HG03108 (cell line): ENCODE measurements at regions not wholly inside any gene's neighbourhood (a gene's known extent, or its start where the extent isn't known, plus 50 kb on each side); places are given as distances from the start of the nearest gene placed in this dataset.
"Not testable (repeated sequence)": the region's sequence is repeated elsewhere in the genome, so short reads cannot be mapped to it uniquely, and the experiment has no call there.

Experiments
- ATAC-seq: cut with Tn5 transposase; IDR thresholded peaks from one replicate; pipeline ENCODE4 v1.9.1; 2021; ENCODE audit warnings: moderate library complexity; ENCODE audit not compliant: unreplicated experiment

- ATAC-seq: no peak
Observed at GRCh38 chr17:33680472-33680871, 387.4 kb upstream of the ASIC2 start.

GRCh38 chr17:33682599-33682998 lies 389.5 kb upstream of the ASIC2 start:
- no peak for ATAC-seq

DNA sequence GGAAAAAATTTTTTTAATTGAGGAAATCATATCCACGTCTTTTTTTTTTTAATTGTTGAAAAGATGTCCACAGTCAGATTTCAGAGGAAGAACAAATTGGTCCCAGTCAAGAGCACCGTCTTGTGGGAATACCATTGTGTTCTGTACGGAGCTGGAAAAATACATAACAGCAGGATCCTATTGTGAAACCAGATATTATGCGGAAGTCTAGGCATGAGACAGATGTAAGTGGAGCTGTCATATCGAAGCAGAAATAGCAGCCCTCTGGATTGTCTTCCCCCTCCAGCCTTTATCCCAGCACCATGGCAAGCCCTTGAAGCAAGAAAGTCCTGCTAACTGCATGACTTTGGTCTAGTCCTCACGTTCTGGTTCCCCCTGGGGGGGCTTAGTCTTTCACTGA lies 391.6 kb upstream of the ASIC2 start:
- no peak for ATAC-seq

GRCh38 chr17:33686171-33686570 lies 393.1 kb upstream of the ASIC2 start:
- no peak for ATAC-seq

- ATAC-seq: no peak
Observed at GRCh38 chr17:33687831-33688230, 394.7 kb upstream of the ASIC2 start.

DNA sequence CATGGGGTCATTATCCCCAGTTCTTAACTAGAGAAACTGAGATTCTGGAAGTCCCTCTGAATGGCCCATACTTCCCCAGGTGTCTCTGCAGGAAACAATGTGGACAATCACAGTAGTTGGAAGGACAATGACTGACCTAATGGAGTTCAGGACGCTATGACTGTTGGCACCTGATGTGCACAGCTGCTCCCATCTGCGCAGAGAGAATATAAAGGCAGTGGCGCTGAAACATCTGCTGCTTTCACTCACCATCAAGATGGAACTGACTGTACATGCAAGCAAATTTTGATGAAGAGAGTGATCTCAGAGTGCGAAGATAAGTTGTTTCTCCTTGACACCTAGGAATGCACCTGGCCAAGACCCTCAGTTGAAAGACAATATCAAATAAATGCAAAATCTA lies 395.7 kb upstream of the ASIC2 start:
- ATAC-seq: no peak

DNA sequence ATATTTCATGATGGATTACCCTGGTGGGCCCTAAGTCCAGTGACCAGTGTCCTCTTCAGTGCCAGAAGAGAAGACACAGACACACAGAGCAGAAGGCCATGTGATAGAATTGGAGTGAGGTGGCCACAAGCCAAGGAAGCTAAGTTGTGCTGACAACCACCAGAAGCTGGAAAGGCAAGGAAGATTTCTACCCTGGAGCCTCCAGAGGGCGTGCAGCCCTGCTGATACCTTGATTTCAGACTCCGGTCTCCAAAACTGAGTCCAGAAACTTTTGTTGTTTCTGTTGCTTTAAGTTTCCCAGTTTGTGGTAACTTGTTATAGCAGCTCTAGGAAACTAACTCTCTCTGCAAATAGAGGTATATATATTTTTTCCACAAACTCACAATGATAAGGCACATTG lies 396.6 kb upstream of the ASIC2 start:
- no peak for ATAC-seq

GRCh38 chr17:33695431-33695830 lies 402.3 kb upstream of the ASIC2 start:
- no peak for ATAC-seq

GRCh38 chr17:33696102-33696501 lies 403.0 kb upstream of the ASIC2 start:
- no peak for ATAC-seq

DNA sequence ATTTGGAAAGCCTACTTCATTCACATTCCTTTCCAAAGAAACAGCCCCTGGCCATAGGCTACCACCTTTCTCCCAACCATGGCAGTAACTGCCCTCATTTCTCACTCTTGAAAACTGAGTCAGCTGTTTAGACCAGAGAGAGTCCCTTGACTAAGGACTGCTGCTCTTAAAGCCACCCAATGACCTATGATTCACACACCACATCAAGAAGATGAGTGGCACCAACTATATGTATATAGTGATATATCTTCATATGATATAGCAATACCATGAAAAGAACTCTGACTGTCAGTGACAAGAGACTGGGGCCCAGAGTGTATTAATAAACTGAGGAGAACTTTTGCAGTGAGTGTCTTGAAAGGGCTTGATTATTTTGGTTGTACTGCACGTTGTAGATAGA lies 404.5 kb upstream of the ASIC2 start:
- no peak for ATAC-seq

DNA sequence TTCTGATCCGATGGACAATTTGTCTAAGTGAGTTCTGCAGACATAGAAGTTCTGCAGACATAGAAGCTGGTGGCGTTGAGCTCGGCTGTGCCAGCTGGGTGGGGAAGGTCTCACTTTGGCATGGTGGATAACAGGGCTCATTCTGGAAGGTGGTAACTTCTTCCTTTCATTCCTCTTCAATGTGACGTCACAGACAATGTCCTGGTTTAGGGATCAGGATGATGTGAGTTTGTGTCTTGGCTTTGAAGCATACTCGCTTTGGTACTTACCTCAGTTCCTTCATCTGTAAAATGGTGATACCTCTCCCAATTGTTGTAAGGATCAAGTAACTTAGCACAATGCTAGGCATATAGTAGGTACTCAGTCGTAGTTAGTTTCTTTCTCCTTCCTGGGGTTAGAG lies 408.8 kb upstream of the ASIC2 start:
- no peak for ATAC-seq

DNA sequence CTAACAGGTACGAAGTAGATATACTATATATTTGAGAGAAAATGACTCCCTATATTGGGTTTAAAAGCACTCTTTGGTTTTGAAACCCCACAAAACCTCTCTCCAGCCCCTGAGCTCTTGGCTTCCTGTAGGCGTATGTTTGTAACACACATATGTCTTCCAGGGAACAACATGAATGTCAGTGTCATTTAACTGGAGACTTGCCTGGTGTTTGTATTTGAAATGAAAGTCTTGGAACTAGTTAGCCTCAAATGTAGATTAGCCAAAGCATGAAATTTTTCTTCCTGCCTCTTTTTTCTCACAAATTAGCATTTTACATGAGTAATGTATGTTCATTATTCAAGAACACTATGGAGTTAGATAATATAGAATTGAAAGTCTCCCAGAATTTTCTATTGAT lies 411.8 kb upstream of the ASIC2 start:
- no peak for ATAC-seq

GRCh38 chr17:33709881-33710280 lies 416.8 kb upstream of the ASIC2 start:
- no peak for ATAC-seq

GRCh38 chr17:33712120-33712519 lies 419.0 kb upstream of the ASIC2 start:
- no peak for ATAC-seq

DNA sequence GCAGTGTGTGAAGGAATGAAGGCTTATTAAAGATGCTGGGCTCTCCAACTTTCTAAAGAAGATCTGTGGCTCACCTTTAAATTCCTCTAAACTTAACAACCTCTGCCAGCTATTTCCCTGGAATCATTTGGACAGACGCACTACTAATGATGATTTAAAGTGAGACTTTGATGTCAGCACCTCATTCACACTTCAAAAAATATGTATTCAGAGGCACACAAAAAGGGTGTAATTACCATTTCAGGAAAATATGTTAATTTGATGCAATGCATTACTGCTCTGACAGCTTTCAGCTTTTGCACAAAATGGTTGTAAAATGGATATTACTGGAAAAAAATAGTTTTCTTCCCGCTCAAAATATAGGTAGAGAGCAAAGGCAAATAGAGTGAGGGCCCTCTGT lies 423.9 kb upstream of the ASIC2 start:
- no peak for ATAC-seq

- not testable (repeated sequence) for ATAC-seq
Observed at GRCh38 chr17:33723736-33724135, 430.6 kb upstream of the ASIC2 start.

- ATAC-seq: no peak
Observed at GRCh38 chr17:33725675-33726271, 432.7 kb upstream of the ASIC2 start.

- ATAC-seq: no peak
Observed at GRCh38 chr17:33730131-33730530, 437.0 kb upstream of the ASIC2 start.

GRCh38 chr17:33732116-33732515 lies 439.0 kb upstream of the ASIC2 start:
- no peak for ATAC-seq

DNA sequence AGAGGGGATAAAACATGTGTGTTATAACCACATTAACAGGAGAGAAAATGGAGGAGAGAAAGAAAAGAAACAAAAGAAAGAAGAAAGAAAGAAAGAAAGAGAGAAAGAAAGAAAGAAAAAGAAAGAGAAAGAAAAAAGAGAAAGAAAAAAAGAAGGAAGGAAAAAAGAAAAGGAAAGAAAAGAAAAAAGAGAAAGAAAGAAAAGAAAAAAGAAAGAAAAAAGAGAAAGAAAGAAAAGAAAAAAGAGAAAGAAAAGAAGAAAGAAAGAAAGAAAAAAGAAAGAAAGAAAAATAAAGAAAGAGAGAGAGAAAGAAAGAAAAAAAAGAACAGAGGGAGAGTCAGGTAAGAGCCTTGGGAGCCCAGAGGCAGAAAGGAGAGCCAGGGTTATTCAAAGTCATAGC lies 446.6 kb upstream of the ASIC2 start:
- no peak for ATAC-seq

- no peak for ATAC-seq
Observed at GRCh38 chr17:33745047-33745760, 452.1 kb upstream of the ASIC2 start.

DNA sequence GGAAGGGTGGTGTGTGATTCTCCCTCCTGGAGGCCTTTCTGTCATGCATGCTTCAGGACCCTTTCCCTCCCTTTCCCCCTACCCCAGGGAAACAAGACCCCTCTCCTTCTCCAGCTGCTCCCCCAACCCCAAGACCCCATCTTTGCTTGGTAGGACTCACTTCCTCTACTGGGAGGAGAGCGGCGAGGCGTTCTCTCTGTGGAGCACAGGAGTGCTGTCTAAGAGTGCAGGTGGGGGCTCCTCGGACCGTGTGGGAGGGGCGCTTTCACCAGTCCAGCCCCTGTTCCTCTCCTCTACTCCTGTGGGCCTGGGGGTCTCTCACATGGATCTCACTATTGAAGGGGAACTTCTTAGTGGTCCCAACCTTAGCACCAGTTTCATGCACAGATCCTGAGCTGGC lies 456.1 kb upstream of the ASIC2 start:
- ATAC-seq: no peak
